Activated CD4-positive, alpha-beta memory T cell treated with anti-CD3 and anti-CD28 coated beads for 36 hours (primary cell): ENCODE measurements at regions not wholly inside any gene's neighbourhood (a gene's known extent, or its start where the extent isn't known, plus 50 kb on each side); places are given as distances from the start of the nearest gene placed in this dataset.

Experiments used
- CTCF ChIA-PET: fragments of 350-600 bp; sonication (Branson Sonifier 250); formaldehyde crosslinking; loops from one replicate; lab custom pipeline; 2021; ENCODE audit warnings: antibody characterized with exemption, inconsistent platforms; lab: Charles Lee
- POLR2A ChIA-PET: fragments of 350-600 bp; sonication (Branson Sonifier 250); formaldehyde crosslinking; loops from one replicate; lab custom pipeline; 2021; ENCODE audit warnings: antibody characterized with exemption; lab: Charles Lee
- DNase-seq: peaks from one replicate; pipeline ENCODE4 v3.0.0-alpha.2; 2020
- H3K27ac Mint-ChIP-seq: one replicate; pipeline ENCODE4 v1.8.0; 2021; ENCODE audit warnings: mixed read lengths
- H3K27me3 Mint-ChIP-seq: one replicate; pipeline ENCODE4 v1.8.0; 2021; ENCODE audit warnings: mixed read lengths
- H3K36me3 Mint-ChIP-seq: one replicate; pipeline ENCODE4 v1.8.0; 2021; ENCODE audit warnings: mixed read lengths
- H3K4me1 Mint-ChIP-seq: one replicate; pipeline ENCODE4 v1.8.0; 2021; ENCODE audit warnings: low read depth, mixed read lengths
- H3K4me3 Mint-ChIP-seq: one replicate; pipeline ENCODE4 v1.8.0; 2021; ENCODE audit warnings: mild to moderate bottlenecking, mixed read lengths
- H3K9me3 Mint-ChIP-seq: one replicate; pipeline ENCODE4 v1.8.0; 2021; ENCODE audit warnings: mixed read lengths
- intact Hi-C: fragments of 100-400 bp; cut with micrococcal nuclease; formaldehyde crosslinking; loops from one replicate; pipeline ENCODE4 v1.15.1; 2023

DNA sequence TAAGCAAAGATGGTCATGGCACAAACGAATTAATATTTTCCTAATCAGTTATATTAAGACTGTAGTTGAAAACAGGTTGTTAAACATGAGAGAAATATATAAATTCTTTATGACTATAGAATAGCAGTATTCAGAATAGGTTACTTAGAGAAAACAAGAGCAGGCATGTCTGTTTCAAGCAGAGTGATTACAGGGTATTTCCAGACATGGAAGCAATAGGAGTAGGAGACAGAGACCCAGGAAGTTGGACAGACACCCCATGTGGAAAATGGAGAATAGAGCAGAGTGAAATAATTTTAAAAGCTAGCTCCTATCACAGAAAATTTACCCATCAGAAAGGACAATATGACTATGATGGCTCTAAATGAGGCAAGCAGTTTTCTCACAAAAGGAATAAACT, 111.5 kb downstream of the IZUMO3 start:
- H3K27me3 Mint-ChIP-seq = no peaks in the 10 kb centered on the region
- H3K4me3 Mint-ChIP-seq = no peak overlapping the region
- H3K36me3 Mint-ChIP-seq = no peaks in the 10 kb centered on the region
- CTCF ChIA-PET = no interaction called here
- H3K4me1 Mint-ChIP-seq = no peaks in the 10 kb centered on the region
- DNase-seq = no peak
- no peak overlapping the region for H3K27ac Mint-ChIP-seq
- POLR2A ChIA-PET = no interaction called here
- intact Hi-C loops = no loop called here
- H3K9me3 Mint-ChIP-seq = peaks cover 21% of the 10 kb centered on the region

DNA sequence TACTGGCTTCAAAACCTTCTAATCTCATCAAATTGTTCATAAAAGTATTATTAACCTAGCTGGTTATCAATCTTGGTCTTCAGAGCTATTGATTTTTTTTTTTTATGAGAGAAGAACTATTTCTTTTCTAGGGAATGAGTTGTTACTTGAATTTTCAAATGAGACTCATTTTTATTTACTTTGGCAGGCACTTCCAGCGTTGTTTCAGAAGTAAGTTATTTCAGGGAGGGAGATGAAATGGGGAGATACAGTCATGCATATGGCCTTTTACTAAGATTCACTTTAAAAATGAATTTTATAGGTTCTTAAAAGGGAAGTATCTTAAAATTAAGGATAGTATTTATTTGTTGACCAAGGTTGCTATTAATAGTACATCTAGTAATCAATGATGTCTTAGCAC, 129.6 kb downstream of the IZUMO3 start:
- peaks cover 23% of the 10 kb centered on the region for H3K9me3 Mint-ChIP-seq
- intact Hi-C loops = no loop called here
- H3K4me1 Mint-ChIP-seq = no peaks in the 10 kb centered on the region
- ChIA-PET CTCF (no interaction called here), POLR2A (no interaction called here)
- no peak for DNase-seq
- no peaks in the 10 kb centered on the region for H3K36me3 Mint-ChIP-seq
- no peak overlapping the region for H3K4me3 Mint-ChIP-seq
- H3K27ac Mint-ChIP-seq = no peak overlapping the region
- H3K27me3 Mint-ChIP-seq = no peaks in the 10 kb centered on the region

DNA sequence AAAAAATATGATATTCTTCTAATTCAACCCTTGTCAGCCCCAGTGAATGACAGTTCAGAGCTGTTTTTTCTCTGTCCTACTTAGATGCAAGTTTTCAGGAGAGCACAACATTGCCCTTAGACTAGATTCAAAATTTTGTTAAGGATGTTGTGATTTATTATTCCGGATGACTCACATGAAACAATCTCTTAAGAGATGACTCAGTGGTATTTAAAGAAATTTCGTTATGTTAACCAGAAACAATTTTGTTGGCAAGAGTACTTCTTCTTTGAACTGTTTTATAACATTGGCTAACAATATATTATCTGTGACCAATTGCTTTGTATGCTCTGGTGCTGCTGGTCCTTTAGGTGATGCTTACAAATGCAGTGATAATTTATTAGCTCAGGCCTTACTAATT, 132.0 kb downstream of the IZUMO3 start:
- peaks cover 21% of the 10 kb centered on the region for H3K9me3 Mint-ChIP-seq
- intact Hi-C loops = no loop called here
- H3K27me3 Mint-ChIP-seq = no peaks in the 10 kb centered on the region
- H3K27ac Mint-ChIP-seq = no peak overlapping the region
- H3K36me3 Mint-ChIP-seq = no peaks in the 10 kb centered on the region
- ChIA-PET CTCF (no interaction called here), POLR2A (no interaction called here)
- DNase-seq = no peak
- no peak overlapping the region for H3K4me3 Mint-ChIP-seq
- no peaks in the 10 kb centered on the region for H3K4me1 Mint-ChIP-seq

DNA sequence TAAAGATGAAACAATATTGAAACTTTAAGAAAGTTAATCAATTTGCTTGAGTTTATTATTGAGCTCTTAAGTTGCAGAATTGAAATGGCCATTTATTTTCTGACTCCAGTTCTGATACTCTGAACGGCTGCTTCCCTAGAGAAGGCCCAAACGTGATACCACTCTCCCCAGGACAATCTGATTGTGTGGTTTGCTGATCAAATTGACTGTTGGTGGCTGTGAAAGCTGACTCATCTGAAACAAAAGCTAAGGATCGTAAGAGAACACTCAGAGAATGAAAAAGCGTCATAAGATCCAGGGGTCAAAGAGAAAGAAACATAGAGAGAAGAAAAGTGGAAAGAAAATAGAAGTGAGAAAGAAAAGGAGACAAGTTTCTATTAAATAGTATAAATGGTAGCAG, 147.2 kb downstream of the IZUMO3 start:
- intact Hi-C loops = no loop called here
- no peaks in the 10 kb centered on the region for H3K4me1 Mint-ChIP-seq
- ChIA-PET POLR2A (no interaction called here), CTCF (no interaction called here)
- H3K27ac Mint-ChIP-seq = no peak overlapping the region
- peaks cover 14% of the 10 kb centered on the region for H3K9me3 Mint-ChIP-seq
- DNase-seq = no peak
- H3K36me3 Mint-ChIP-seq = no peaks in the 10 kb centered on the region
- no peaks in the 10 kb centered on the region for H3K27me3 Mint-ChIP-seq
- no peak overlapping the region for H3K4me3 Mint-ChIP-seq

DNA sequence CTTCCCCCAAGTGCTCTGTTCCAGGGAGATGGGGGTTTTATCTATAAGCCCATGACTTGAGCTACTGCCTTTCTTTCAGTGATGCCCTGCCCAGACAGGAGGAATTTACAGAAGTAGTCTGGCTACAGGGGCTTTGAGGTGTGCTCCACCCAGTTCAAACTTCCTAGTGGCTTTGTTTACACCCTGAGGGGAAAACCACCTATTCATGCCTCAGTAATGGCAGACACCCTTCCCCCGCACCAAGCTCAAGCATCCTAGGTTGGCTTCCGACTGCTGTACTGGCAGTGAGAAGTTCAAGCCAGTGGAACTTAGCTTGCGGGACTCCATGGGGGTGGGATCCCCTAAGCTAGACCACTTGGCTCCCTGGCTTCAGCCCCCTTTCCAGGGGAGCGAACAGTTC, 154.6 kb downstream of the IZUMO3 start:
- POLR2A ChIA-PET = no interaction called here
- Mint-ChIP-seq H3K9me3 (peaks cover 21% of the 10 kb centered on the region), H3K27ac (no peak overlapping the region), H3K27me3 (no peaks in the 10 kb centered on the region), H3K4me1 (no peaks in the 10 kb centered on the region), H3K36me3 (no peaks in the 10 kb centered on the region), H3K4me3 (no peak overlapping the region)
- CTCF ChIA-PET = no interaction called here
- intact Hi-C loops = no loop called here
- DNase-seq = no peak

DNA sequence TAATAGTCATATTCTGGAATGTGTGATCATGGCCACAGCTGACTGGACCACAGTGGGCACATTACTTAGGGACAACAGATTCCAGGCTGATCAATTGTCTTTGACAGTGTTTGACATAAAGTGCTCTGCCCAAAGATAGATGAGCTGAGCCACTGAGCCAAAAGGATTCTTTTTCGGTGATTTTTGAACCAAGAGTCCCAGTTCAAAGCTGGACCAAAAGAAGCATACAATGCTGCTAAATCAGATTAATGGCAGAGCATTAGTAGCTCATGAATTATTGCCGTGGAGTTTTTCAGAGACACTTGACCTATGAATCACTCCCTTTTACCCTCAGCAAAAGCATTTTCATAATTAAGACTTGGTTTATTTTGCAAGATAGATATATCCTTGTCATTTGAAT, 160.6 kb downstream of the IZUMO3 start:
- Mint-ChIP-seq H3K36me3 (no peaks in the 10 kb centered on the region), H3K4me3 (no peak overlapping the region), H3K27me3 (no peaks in the 10 kb centered on the region), H3K27ac (no peak overlapping the region), H3K9me3 (peaks cover 9% of the 10 kb centered on the region), H3K4me1 (no peaks in the 10 kb centered on the region)
- no peak for DNase-seq
- ChIA-PET POLR2A (no interaction called here), CTCF (no interaction called here)
- intact Hi-C loops = no loop called here

DNA sequence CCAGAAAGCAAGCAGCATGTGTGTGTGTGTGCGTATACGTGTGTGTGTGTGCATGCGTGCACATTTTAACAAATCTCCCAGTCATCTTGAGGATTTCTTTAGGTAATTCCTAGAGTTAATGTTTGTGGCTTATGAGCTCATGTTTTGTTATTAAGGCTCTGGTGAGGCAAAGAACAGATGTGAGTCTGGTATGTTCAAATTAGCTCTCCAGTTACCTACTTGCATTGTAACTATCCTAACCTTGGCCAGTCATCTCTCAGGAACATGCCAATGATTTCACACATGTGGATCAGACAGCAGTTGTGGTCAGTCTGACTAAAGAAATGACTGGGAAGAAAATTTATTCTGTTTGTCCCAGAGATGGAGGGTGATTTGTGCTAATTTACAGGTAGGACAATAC, 163.1 kb downstream of the IZUMO3 start:
- intact Hi-C loops = no loop called here
- Mint-ChIP-seq H3K27ac (no peak overlapping the region), H3K36me3 (no peaks in the 10 kb centered on the region), H3K27me3 (no peaks in the 10 kb centered on the region), H3K9me3 (peaks cover 5% of the 10 kb centered on the region), H3K4me1 (no peaks in the 10 kb centered on the region), H3K4me3 (no peak overlapping the region)
- DNase-seq = no peak
- ChIA-PET CTCF (no interaction called here), POLR2A (no interaction called here)

DNA sequence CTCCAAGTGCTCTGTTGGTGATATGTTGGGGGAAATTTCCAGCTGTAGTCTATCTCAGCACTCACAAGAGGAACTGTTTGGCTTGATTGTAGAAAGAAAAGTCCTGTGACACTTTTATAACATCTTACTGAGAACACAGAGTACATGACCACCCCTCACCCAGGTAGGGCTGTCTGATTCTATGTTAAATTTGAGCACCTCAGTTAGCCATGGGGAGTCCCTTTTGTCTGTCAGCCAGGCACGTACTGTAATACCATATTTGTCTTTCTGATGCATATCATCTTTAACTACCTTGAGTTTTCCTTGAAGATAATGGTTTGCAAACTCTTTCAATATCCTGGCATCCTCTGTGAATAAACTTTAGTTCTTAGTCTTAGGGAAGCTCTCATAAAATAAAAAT, 164.5 kb downstream of the IZUMO3 start:
- Mint-ChIP-seq H3K36me3 (no peaks in the 10 kb centered on the region), H3K27ac (no peak overlapping the region), H3K4me3 (no peak overlapping the region), H3K27me3 (no peaks in the 10 kb centered on the region), H3K4me1 (no peaks in the 10 kb centered on the region), H3K9me3 (peaks cover 7% of the 10 kb centered on the region)
- POLR2A ChIA-PET = no interaction called here
- intact Hi-C loops = no loop called here
- DNase-seq = no peak
- CTCF ChIA-PET = no interaction called here

DNA sequence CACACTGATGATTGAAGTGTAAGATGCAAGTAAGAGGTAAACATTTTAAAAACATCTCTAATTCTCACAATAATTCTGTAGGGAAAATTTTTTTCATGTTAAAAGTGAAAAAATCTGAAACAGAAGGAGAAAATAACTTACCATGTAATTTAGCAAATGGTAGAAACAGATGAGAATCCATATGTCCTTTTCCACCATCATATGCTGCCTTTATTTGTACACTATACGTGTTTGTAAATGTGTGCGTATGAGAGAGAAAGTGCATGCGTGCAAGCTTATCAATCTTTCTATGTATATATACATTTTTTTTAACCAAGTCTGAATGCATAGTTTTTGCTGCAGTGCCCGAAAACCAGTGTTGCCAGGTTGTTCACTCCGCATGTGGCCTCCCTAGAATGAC, 186.7 kb downstream of the IZUMO3 start:
- Mint-ChIP-seq H3K4me3 (no peak overlapping the region), H3K9me3 (peaks cover 46% of the 10 kb centered on the region), H3K27ac (no peak overlapping the region), H3K36me3 (no peaks in the 10 kb centered on the region), H3K27me3 (no peaks in the 10 kb centered on the region), H3K4me1 (no peaks in the 10 kb centered on the region)
- ChIA-PET POLR2A (no interaction called here), CTCF (interaction anchor here (1.0 kb wide), 1 partner anchor 67 kb away, joined by 3 read pairs; no protein-coding TSS in a partner anchor)
- DNase-seq = no peak
- intact Hi-C loops = no loop called here

DNA sequence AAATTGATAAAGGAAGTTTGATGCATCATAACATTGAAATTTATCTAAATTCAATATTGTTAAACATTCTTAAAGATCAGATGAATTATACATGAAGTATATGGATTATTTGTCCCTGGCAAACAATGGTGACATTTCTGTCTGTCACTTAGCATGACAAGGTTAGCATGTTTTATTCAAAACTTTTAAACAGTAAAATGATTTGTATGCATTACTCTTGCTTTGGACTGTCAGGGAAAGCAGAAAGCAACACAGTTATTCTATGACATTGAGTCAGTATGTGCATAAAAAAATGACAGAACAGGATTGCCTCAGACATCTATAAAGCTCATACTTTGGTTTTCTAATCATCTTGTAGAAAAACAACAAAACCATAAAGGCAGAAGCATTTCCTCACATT, 193.7 kb downstream of the IZUMO3 start:
- ChIA-PET CTCF (no interaction called here), POLR2A (no interaction called here)
- DNase-seq = no peak
- Mint-ChIP-seq H3K4me1 (no peaks in the 10 kb centered on the region), H3K27me3 (no peaks in the 10 kb centered on the region), H3K27ac (no peak overlapping the region), H3K4me3 (no peak overlapping the region), H3K36me3 (no peaks in the 10 kb centered on the region), H3K9me3 (peaks cover 23% of the 10 kb centered on the region)
- intact Hi-C loops = no loop called here

DNA sequence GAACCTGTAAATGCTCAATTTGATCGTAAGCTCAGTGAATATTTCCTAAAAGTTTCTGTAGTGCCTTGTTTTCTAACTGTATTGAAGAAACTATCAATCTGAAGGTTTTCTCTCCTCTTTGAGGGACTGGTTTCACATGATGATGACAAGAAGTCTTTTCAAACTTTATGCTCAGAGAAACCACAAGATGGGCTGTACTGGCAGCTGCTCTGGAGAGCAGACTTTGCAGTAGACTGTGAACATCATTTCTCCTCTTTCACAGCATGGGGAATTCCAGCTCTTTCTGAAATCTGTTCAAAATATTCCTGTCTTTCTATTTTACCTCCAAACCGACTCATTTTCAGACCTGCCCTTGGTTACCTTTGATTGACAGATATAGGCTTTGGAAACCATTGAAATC, 194.4 kb downstream of the IZUMO3 start:
- no peak overlapping the region for H3K27ac Mint-ChIP-seq
- DNase-seq = no peak
- no peaks in the 10 kb centered on the region for H3K27me3 Mint-ChIP-seq
- no peaks in the 10 kb centered on the region for H3K36me3 Mint-ChIP-seq
- CTCF ChIA-PET = no interaction called here
- H3K9me3 Mint-ChIP-seq = peaks cover 28% of the 10 kb centered on the region
- intact Hi-C loops = no loop called here
- H3K4me3 Mint-ChIP-seq = no peak overlapping the region
- POLR2A ChIA-PET = no interaction called here
- H3K4me1 Mint-ChIP-seq = no peaks in the 10 kb centered on the region

DNA sequence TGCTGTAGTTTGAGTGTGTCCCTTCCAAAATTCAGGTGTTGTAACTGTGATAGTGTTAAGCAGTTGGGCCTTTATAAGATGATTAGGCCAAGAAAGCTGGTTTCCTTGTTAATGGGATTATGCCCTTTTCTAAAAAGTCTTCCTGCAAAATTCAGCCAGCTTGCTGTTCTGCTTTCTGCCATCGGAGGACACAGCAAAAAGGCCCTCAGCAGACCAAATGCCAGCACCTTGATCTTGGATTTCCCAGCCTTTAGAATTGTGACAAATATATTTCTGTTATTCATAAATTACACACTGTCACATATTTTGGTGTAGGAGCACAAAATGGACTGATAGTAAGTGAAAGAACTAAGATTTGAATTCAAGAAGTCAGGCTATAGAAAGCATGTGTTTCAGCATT, 203.2 kb downstream of the IZUMO3 start:
- CTCF ChIA-PET = no interaction called here
- DNase-seq = no peak
- peaks cover 27% of the 10 kb centered on the region for H3K9me3 Mint-ChIP-seq
- POLR2A ChIA-PET = no interaction called here
- no peak overlapping the region for H3K27ac Mint-ChIP-seq
- H3K4me3 Mint-ChIP-seq = no peak overlapping the region
- no peaks in the 10 kb centered on the region for H3K36me3 Mint-ChIP-seq
- H3K27me3 Mint-ChIP-seq = no peaks in the 10 kb centered on the region
- no peaks in the 10 kb centered on the region for H3K4me1 Mint-ChIP-seq
- intact Hi-C loops = no loop called here

DNA sequence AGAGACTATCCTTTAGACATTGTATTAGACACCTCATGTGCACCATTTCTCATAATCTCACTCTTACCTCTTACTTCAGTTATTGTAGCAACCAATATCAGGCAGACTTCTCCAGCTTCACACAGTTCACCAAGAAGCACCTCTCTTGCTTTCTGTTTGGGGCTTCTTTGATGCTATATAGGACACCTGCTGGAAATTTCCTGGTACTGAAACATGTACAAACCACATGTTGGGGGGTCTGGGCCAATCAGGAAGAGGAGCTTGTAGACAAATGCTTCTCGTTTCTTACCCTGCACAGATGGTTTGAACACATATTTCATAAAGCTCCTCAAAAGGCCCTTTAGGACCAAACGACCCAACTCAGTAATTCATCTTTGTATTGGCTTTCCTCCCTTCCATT, 212.1 kb downstream of the IZUMO3 start:
- Mint-ChIP-seq H3K4me3 (no peak overlapping the region), H3K27ac (no peak overlapping the region), H3K4me1 (no peaks in the 10 kb centered on the region), H3K36me3 (no peaks in the 10 kb centered on the region), H3K9me3 (peaks cover 28% of the 10 kb centered on the region), H3K27me3 (no peaks in the 10 kb centered on the region)
- CTCF ChIA-PET = no interaction called here
- intact Hi-C loops = no loop called here
- no peak for DNase-seq
- POLR2A ChIA-PET = no interaction called here

DNA sequence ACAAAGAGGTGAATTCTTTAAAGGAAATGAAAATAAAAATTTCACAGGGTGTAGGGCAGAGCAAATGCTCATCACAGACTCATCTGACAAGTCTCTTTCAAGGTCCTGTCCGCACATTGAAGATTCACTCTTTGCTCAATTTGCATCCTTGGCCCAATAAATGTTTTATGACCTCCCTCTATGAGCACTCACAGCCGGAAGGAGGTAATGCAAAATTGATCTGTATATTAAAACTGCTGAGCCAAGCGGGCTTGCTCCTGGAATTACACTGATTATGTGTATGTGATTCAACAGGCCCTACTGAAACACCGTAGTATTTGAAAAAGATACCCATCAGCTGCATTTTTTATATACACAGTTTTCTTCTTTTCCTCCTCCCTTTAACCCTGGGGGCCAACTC, 246.8 kb downstream of the IZUMO3 start:
- Mint-ChIP-seq H3K4me3 (no peak overlapping the region), H3K9me3 (peaks cover 25% of the 10 kb centered on the region), H3K4me1 (no peaks in the 10 kb centered on the region), H3K27ac (no peak overlapping the region), H3K36me3 (no peaks in the 10 kb centered on the region), H3K27me3 (no peaks in the 10 kb centered on the region)
- ChIA-PET POLR2A (no interaction called here), CTCF (no interaction called here)
- intact Hi-C loops = no loop called here
- no peak for DNase-seq
